GM12878 (cell line): ENCODE measurements at regions not wholly inside any gene's neighbourhood (a gene's known extent, or its start where the extent isn't known, plus 50 kb on each side); places are given as distances from the start of the nearest gene placed in this dataset.

Experiments
- ATAC-seq: fragments of 200-7000 bp; cut with Tn5 transposase; 3 replicates; pipeline ENCODE4 v1.9.1; 2020; ENCODE audit warnings: mild to moderate bottlenecking, moderate library complexity
- BruUV-seq: library from RNA; stranded (reverse); fragments of 400-500 nt; replicated peaks from 2 replicates; lab custom pipeline; 2021; lab: Mats Ljungman, UMichigan
- CTCF ChIA-PET: fragments of 300-600 bp; sonication (Branson Sonifier 250); formaldehyde crosslinking; extraction: SDS; loops from one replicate; lab custom pipeline; 2021; ENCODE audit warnings: inconsistent platforms; lab: Yijun Ruan, JAX
- POLR2A ChIA-PET: fragments of 350-600 bp; formaldehyde crosslinking; extraction: SDS; loops from one replicate; lab custom pipeline; 2021; ENCODE audit warnings: inconsistent platforms; lab: Charles Lee
- RAD21 ChIA-PET: fragments of 300-600 bp; sonication (Branson Sonifier 250); formaldehyde crosslinking; loops from one replicate; lab custom pipeline; 2023; ENCODE audit warnings: antibody characterized with exemption; ENCODE audit not compliant: unreplicated experiment; lab: Charles Lee
- SMC1A ChIA-PET: fragments of 300-600 bp; sonication (Branson Sonifier 250); formaldehyde crosslinking; loops from one replicate; lab custom pipeline; 2023; ENCODE audit not compliant: unreplicated experiment, uncharacterized antibody; lab: Charles Lee
- DNase-seq: peaks from one replicate; pipeline ENCODE4 v3.0.0-alpha.2; 2011; ENCODE audit warnings: low read depth, low spot score
- FAIRE-seq: peaks from 3 replicates; lab custom pipeline; 2011; peaks lifted over from hg19 to GRCh38; lab: Jason Lieb, UNC
- H2AFZ ChIP-seq: 2 replicates; pipeline ENCODE4 v1.6.0; 2011; ENCODE audit warnings: low read depth, low read length, control low read depth; ENCODE audit not compliant: control insufficient read depth
- H3K27ac ChIP-seq: 2 replicates; pipeline ENCODE4 v1.5.1; 2011; ENCODE audit warnings: control low read depth; ENCODE audit not compliant: control insufficient read depth, insufficient read depth
- H3K27me3 ChIP-seq, 2 experiments: replicated peaks in 1 of 2; 2 replicates each; pipeline versions ENCODE4 v1.6.0 to v1.6.1; 2011; ENCODE audit warnings: low read length in 1 of 2; ENCODE audit not compliant: control insufficient read depth in 2 of 2, insufficient read depth in 2 of 2
- H3K36me3 ChIP-seq, 2 experiments: 2 replicates each; pipeline ENCODE4 v1.5.1; 2011; ENCODE audit warnings: low read length in 1 of 2; ENCODE audit not compliant: control insufficient read depth in 2 of 2, insufficient read depth in 2 of 2
- H3K4me1 ChIP-seq: 2 replicates; pipeline ENCODE4 v1.6.1; 2011; ENCODE audit warnings: mild to moderate bottlenecking, low read length, moderate library complexity, mixed read lengths; ENCODE audit not compliant: control insufficient read depth, insufficient read depth
- H3K4me2 ChIP-seq: 2 replicates; pipeline ENCODE4 v1.6.0; 2011; ENCODE audit warnings: control low read depth; ENCODE audit not compliant: control insufficient read depth, insufficient read depth
- H3K4me3 ChIP-seq: fragments of 200-600 bp; sonication (generic); 2 replicates; pipeline ENCODE4 v1.5.1; 2016
- H3K79me2 ChIP-seq: 2 replicates; pipeline ENCODE4 v1.6.0; 2011; ENCODE audit warnings: low read length; ENCODE audit not compliant: control insufficient read depth, insufficient read depth
- H3K9ac ChIP-seq: 2 replicates; pipeline ENCODE4 v1.8.0; 2011; ENCODE audit warnings: low read length, control low read depth, mixed read lengths; ENCODE audit not compliant: control insufficient read depth, insufficient read depth
- H3K9me3 ChIP-seq: replicated peaks from 3 replicates; pipeline ENCODE4 v1.5.1; 2011; ENCODE audit warnings: mild to moderate bottlenecking, low read length; ENCODE audit not compliant: control insufficient read depth, insufficient read depth
- H4K20me1 ChIP-seq: 2 replicates; pipeline ENCODE4 v1.6.0; 2011; ENCODE audit not compliant: control insufficient read depth, insufficient read depth
- CEBPB ChIP-seq, 2 experiments: fragments of 150-350 bp in 1 of 2; IDR thresholded peaks; 2 replicates each; pipeline ENCODE4 v1.6.1; 2012 to 2014; ENCODE audit warnings: low read depth in 2 of 2, low read length in 2 of 2, borderline replicate concordance in 1 of 2, inconsistent platforms in 1 of 2
- CREB1 ChIP-seq: IDR thresholded peaks from 2 replicates; pipeline ENCODE4 v1.6.1; 2012; ENCODE audit warnings: low read depth, mild to moderate bottlenecking, inconsistent platforms
- CREM ChIP-seq: IDR thresholded peaks from 2 replicates; pipeline ENCODE4 v1.6.1; 2014; ENCODE audit warnings: antibody characterized with exemption, low read depth
- FOXM1 ChIP-seq: IDR thresholded peaks from 2 replicates; pipeline ENCODE4 v1.6.1; 2012; ENCODE audit warnings: low read depth, mild to moderate bottlenecking, inconsistent platforms, low read length, moderate library complexity
- HCFC1 ChIP-seq: fragments of 150-350 bp; IDR thresholded peaks from 2 replicates; pipeline ENCODE4 v1.6.1; 2014; ENCODE audit warnings: low read length
- PRDM15 ChIP-seq: fragments of 450-650 bp; formaldehyde crosslinking; IDR thresholded peaks from 2 replicates; pipeline ENCODE4 v1.4.0; 2020; ENCODE audit warnings: mild to moderate bottlenecking, moderate library complexity
- RCOR1 ChIP-seq: conservative IDR thresholded peaks from 2 replicates; pipeline ENCODE4 v1.6.1; 2012; ENCODE audit warnings: low read depth, low read length, improper control_type of control experiment
- RFX5 ChIP-seq: IDR thresholded peaks from 2 replicates; pipeline ENCODE4 v1.6.1; 2011; ENCODE audit warnings: low read depth, low read length, improper control_type of control experiment
- SMAD1 ChIP-seq: fragments of 450-650 bp; IDR thresholded peaks from 2 replicates; pipeline ENCODE4 v1.6.1; 2018; ENCODE audit warnings: mild to moderate bottlenecking, low read depth; ENCODE audit not compliant: partially characterized antibody
- SMC3 ChIP-seq: IDR thresholded peaks from 2 replicates; pipeline ENCODE4 v1.6.1; 2011; ENCODE audit warnings: low read length, improper control_type of control experiment, borderline replicate concordance
- SREBF2 ChIP-seq: IDR thresholded peaks from 2 replicates; pipeline ENCODE4 v1.6.1; 2012; ENCODE audit warnings: mild to moderate bottlenecking, low read length
- STAT1 ChIP-seq: fragments of 450-650 bp; conservative IDR thresholded peaks from 2 replicates; pipeline ENCODE4 v1.6.1; 2014; ENCODE audit warnings: antibody characterized with exemption, mild to moderate bottlenecking
- SUPT20H ChIP-seq: IDR thresholded peaks from 2 replicates; pipeline ENCODE4 v1.6.1; 2011; ENCODE audit warnings: low read depth, mild to moderate bottlenecking, low read length, moderate library complexity, borderline replicate concordance; ENCODE audit not compliant: control insufficient read depth
- USF2 ChIP-seq: IDR thresholded peaks from 2 replicates; pipeline ENCODE4 v1.6.1; 2011; ENCODE audit warnings: low read depth, low read length, improper control_type of control experiment, borderline replicate concordance
- YBX1 ChIP-seq: fragments of 450-650 bp; IDR thresholded peaks from 2 replicates; pipeline ENCODE4 v1.6.1; 2016; ENCODE audit warnings: antibody characterized with exemption
- WGBS: methylation state at CpG from one replicate; pipeline ENCODE4 v1.1.6; 2016; ENCODE audit warnings: low lambda C conversion rate; ENCODE audit not compliant: insufficient replicate concordance, insufficient coverage; ENCODE audit errors: missing lambda C conversion rate; 5-methylcytosine and 5-hydroxymethylcytosine counted together
- in situ Hi-C: fragments of 300-500 bp; cut with MboI; formaldehyde crosslinking; loops from 9 replicates; pipeline ENCODE4 v1.14.3; 2018; ENCODE audit warnings: mixed read lengths
- intact Hi-C: fragments of 100-400 bp; cut with micrococcal nuclease; formaldehyde crosslinking; loops from one replicate; pipeline ENCODE4 v1.14.2; 2022; ENCODE audit not compliant: unreplicated experiment

- 46% methylated on average over 7 of the region's 7 CpGs for WGBS
- H3K27me3 ChIP-seq, result no peaks in the 10 kb centered on the region
- no peaks in the 10 kb centered on the region for H3K9me3 ChIP-seq
- FAIRE-seq (no peak), DNase-seq (no peak), ATAC-seq (no peak)
- ChIA-PET SMC1A (no interaction called here), POLR2A (no interaction called here), RAD21 (no interaction called here), CTCF (interaction anchor here (0.5 kb wide), 1 partner anchor 230 kb away, joined by 3 read pairs; no protein-coding TSS in a partner anchor)
- H3K36me3 ChIP-seq, result no peaks in the 10 kb centered on the region
- TF ChIP-seq SREBF2, result no peak
- TF ChIP-seq CEBPB (IDR thresholded peaks at IDR 0.05; ENCODE audit: borderline replicate concordance in 1 of 2, low read depth in 2 of 2, low read length in 2 of 2), result no peak
- no peak for TF ChIP-seq SMC3
- no peak for TF ChIP-seq CREM
- no peak for TF ChIP-seq RFX5
- no peak for TF ChIP-seq FOXM1
- no peak for TF ChIP-seq SMAD1
- TF ChIP-seq YBX1, result no peak
- TF ChIP-seq RCOR1, result no peak
- TF ChIP-seq USF2, result no peak
- TF ChIP-seq STAT1, result no peak
- TF ChIP-seq SUPT20H, result no peak
- TF ChIP-seq CREB1, result no peak
- no peak for TF ChIP-seq HCFC1
- no peak for TF ChIP-seq PRDM15 (CRISPR knock-in tag)
- no peaks in the 10 kb centered on the region for H4K20me1 ChIP-seq
- in situ Hi-C loops (no loop called here), intact Hi-C loops (no loop called here)
- H3K9ac ChIP-seq, result no peak overlapping the region
- no peaks in the 10 kb centered on the region for H3K4me1 ChIP-seq
- H3K4me3 ChIP-seq, result no peak overlapping the region
- BruUV-seq, result no TSS peak
- no peak overlapping the region for H3K27ac ChIP-seq
- H2AFZ ChIP-seq, result no peak overlapping the region
- H3K79me2 ChIP-seq, result no peaks in the 10 kb centered on the region
- H3K4me2 ChIP-seq, result no peak overlapping the region
Observed at GRCh38 chr16:77500934-77501664, 66.3 kb upstream of the ADAMTS18 start.
